ENCODE measurements at regions not wholly inside any gene's neighbourhood (a gene's known extent, or its start where the extent isn't known, plus 50 kb on each side); places are given as distances from the start of the nearest gene placed in this dataset.
"Not testable (repeated sequence)": the region's sequence is repeated elsewhere in the genome, so short reads cannot be mapped to it uniquely, and the experiment has no call there.

- DNase-seq = no peak
These were observed 191.1 kb upstream of the NR5A2 start for GRCh38 chr1:199836430-199836829.

GRCh38 chr1:199837321-199837720 is 190.2 kb upstream of the NR5A2 start:
- no peak for DNase-seq

DNA sequence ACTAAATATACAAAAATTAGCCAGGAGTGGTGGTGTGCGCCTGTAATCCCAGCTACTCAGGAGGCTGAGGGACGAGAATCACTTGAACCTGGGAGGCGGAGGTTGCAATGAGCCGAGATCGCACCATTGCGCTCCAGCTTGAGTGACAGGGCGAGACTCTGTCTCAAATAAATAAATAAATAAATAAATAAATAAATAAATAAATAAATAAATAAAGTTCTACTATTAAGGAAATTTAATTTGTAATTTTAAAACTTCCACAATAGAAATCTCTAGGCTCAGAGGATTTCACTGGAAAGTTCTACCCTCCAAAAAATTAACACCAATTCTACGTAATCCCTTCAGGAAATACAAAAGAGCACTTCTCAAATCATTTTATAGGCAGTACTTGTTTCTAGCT is 187.9 kb upstream of the NR5A2 start:
- DNase-seq = not testable (repeated sequence)

DNA sequence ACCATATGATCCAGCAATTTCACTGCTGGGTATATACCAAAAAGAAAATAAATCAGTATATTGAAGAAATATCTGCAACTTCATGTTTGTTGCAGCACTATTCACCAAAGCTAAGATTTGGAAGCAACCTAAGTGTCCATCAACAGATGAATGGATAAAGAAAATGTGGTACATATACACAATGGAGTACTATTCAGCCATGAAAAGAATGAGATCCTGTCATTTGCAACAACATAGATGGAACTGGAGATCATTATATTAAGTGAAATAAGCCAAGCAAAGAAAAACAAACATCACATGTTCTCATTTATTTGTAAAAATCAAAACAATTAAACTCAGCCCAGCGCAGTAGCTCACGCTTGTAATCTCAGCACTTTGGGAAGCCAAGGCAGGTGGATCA is 184.4 kb upstream of the NR5A2 start:
- DNase-seq = not testable (repeated sequence)

DNA sequence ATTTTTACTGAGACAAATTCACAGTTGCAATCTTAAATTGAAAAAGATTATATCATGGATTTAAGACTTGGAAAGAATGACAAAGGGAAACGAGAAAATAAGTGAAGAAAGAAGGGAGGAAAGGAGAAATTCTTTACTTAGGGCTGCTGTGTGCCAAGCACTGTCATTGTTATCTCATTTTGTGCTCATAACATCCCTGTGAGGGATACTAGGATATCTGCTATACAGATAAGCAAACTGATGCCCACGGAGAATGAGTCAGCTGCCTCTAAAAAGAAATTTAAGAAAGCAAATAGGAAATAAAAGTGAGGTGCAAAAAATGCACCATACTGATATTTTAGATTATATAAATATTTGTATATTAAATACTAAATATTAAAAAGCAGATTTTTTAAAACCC is 183.6 kb upstream of the NR5A2 start:
- DNase-seq = no peak

DNA sequence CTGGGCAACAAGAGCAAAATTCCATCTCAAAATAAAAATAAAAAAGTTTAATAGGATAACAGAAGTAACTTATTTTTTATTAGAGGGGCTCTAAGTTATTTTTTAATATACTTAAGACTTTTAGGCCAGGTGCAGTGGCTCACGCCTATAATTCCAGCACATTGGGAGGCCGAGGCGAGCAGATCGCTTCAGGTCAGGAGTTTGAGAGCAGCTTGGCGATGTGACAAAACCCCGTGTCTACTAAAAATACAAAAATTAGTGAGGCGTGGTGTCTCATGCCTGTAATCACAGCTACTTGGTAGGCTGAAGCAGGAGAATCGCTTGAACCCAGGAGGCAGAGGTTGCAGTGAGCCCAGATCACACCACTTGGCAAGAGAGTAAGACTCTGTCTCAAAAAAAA is 180.5 kb upstream of the NR5A2 start:
- no peak for DNase-seq

DNA sequence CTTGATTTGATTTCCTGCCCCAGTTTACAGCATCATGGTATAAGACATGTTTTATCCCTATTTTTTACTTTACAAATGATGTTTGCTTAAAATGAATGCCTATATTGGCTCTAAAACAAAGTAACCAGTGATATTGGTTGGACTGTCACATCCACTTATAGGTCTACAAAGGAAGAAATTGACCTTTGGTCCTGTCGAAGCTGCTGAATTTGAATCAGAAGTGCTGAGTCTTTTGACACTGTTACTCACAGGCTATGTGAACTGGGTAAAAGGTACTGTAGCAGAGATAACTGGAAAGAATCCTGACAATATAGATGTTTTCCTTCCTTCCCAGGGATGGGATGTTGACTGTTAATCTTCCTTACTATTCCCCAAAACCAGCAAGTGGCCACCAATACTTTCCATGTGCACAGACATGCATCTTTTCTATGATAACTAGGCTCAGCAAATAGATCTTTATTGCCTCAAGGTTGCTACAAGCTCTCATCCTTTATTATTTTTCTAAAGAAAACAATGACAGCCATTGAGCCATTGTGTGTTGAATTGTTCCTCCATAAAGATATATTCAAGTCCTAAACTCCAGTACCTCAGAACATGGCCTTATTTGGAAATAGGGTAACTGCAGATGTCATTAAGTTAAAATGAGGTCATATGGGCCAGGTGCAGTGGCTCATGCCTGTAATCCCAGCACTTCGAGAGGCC is 175.9 kb upstream of the NR5A2 start:
- no peak for DNase-seq

- no peak for DNase-seq
These were observed 172.7 kb upstream of the NR5A2 start for GRCh38 chr1:199854686-199855321.

- DNase-seq = no peak
These were observed 171.9 kb upstream of the NR5A2 start for GRCh38 chr1:199855580-199855979.

DNA sequence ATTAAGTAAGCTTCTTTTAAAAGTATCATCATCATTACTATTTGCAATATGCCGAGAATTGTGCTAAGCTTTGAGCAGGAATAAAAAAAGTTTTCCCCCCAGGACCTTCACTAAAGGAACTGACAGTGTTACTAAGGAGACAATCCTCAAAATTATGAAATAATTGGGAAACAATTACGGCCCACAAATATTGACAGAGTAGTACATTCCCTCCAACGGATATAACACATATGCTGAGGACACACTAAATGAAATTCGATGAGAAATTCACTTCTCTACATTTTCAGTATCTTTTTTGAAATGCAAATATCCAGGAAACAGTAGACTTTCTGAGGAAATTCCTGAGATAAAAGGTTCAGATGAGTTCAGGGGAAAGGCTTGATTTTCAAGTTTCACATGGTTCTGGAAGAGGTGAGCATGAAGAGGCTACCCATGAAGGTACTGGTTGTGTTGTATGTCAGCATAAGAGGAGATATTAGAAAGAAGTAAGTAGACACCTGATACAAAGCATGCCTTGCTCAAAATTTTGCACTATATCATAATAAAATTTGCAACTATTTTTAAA is 171.2 kb upstream of the NR5A2 start:
- no peak for DNase-seq

- no peak for DNase-seq
These were observed 170.4 kb upstream of the NR5A2 start for GRCh38 chr1:199857108-199857507.

DNA sequence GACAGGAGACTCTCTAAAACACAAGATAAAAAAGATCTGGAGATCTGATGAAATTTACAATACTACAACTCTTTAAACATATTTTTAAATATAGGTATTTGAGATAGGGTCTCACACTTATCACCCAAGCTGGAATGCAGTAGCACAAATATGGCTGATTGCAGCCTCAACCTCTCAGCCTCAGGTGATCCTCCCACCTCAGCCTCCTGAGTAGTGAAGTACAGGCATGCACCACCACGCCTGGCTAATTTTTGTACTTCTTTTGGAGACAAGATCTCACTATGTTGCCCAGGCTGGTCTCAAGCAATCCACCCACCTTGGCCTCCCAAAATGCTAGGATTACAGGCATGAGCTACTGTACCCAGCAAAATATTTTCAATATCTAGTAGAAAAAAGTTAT is 170.0 kb upstream of the NR5A2 start:
- no peak for DNase-seq

DNA sequence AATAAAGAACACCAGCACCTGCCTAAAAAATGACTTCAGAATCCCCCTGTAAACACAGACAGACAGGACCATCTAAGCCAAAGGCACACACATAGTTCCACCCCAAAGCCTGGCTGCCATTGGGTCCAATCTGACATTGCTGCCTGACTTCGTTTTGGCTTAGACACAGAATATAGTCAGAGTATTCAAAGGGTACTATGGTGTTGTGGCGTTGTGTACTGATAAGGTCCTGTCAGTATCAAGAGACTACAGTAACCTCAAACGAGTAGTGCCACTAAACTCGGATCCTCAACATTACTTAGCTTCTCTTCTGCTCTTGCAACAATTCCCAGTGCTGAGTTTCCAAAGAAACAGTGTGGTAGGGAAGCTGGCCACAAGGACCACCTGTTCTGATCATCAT is 169.3 kb upstream of the NR5A2 start:
- DNase-seq = no peak

- no peak for DNase-seq
These were observed 168.7 kb upstream of the NR5A2 start for GRCh38 chr1:199858856-199859255.

- peak; percentile 18 for DNase-seq
These were observed 168.0 kb upstream of the NR5A2 start for GRCh38 chr1:199859491-199859933.

GRCh38 chr1:199861020-199861795 is 166.3 kb upstream of the NR5A2 start:
- peak; percentile 9 for DNase-seq

GRCh38 chr1:199862047-199862446 is 165.5 kb upstream of the NR5A2 start:
- no peak for DNase-seq

DNA sequence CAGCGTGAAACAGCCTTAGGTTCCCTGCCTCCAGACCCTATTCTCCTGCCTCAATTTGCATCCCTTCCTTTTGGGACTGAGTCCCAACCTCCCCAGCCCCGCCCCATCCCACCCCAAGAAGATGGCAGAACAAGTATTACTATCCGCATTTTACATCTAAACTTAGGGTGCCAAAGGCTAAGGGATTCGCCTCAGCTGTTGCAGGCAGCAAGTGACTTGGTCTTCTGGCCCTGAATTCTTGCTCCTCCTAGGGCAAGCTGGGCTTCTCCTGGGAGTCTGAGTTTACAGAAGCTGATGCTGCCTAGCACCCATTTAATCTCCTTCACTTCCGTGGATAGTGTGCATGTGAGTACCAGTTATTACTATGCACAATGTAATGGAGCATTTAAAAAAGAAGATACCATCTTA is 161.3 kb upstream of the NR5A2 start:
- DNase-seq = no peak

DNA sequence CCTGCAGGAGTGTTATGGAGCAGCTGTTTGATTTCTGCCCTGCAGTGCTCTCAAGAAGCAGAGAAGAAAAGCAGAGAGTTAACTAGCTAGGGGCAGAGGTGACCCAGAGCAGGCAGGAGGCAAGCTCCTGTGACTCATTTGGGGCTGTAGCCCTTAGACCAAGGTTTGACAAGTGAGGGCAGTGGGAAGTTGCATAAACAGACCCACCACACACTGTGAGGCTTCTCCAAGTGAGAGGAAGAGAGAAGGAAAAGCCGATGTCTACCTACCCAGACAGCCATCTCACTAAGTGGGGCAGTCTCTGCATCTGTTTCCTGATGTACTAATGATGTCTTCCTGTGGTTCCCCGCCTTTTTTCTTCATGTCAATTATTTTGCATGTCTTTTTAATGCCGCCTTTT is 159.9 kb upstream of the NR5A2 start:
- no peak for DNase-seq

DNA sequence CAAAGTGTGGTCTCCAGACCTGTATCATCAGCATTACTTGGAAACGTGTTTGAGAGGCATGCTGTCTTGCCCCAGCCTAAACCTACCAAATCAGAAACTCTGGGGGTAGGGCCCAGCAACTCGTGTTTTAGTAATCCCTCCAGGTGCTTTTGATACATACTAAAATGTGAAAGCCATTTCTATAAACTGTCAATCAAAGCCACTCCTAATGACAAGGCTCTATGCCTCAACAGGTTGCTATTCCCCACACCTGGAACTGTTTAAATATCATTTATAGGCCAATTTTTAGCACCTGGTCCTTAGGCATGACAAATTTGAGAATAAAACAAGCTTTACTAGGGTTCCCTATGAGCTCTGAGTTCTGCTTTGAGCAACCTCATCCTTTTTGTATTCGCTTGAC is 158.7 kb upstream of the NR5A2 start:
- no peak for DNase-seq

- DNase-seq = no peak
These were observed 152.2 kb upstream of the NR5A2 start for GRCh38 chr1:199875337-199875736.

- no peak for DNase-seq
These were observed 151.7 kb upstream of the NR5A2 start for GRCh38 chr1:199875856-199876255.

DNA sequence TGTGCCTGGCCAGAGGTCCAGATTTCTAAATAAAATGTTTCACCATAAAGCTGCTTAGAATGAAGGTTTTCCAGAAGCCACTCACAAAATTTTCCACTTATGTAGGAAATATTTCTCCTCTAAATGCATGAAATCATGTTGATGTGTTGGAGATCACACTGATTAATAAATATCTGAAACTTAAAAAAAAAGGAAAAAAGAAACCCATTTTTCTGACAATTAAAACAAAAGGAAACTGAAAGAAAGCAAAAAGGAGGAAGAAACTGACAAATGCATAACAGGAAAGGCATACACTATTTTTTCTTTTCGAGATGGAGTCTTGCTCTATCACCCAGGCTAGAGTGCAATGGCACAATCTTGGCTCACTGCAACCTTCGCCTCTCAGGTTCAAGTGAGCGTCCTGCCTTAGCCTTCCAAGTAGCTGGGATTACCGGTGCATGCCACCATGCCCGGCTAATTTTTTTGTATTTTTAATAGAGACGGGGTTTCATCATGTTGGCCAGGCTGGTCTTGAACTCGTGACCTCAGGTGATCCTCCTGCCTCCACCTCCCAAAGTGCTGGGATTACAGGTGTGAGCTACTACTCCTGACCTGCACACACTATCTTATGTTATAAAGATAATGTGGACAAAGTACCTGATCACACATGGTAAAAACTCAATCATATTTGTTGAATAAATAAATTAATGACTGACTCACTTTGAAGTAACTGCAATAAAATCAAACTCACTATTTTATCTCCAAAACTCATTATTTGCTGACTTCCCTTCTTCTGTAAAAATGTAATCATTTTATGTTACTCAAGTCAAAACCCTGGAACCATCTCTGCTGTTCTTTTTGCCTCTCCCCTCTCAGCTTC is 149.8 kb upstream of the NR5A2 start:
- DNase-seq = no peak

Data from DMS153 (cell line).